ENCODE measurements at regions not wholly inside any gene's neighbourhood (a gene's known extent, or its start where the extent isn't known, plus 50 kb on each side); places are given as distances from the start of the nearest gene placed in this dataset.

DNA sequence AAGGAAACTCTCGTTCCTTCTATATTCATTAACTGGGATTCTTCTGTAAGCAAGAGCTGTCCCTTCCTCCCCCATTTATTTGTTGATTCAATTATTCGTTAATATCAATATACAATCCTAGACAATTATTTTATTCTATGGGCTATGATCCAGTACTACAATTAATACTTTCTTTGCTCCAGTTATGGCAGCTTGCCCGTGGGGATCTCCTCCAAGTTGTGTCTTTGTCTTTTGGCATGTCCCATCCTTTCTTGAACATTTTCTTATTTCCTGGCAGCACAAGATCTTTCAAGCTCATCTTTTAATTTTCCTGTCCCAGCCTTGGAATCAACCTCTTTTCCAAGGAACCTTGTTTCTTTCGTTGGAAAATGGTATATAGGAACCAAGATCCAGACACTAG, 249.3 kb downstream of the GAS1 start:
- no peak for TF ChIP-seq POLR2A (IDR thresholded peaks at IDR 0.05; ENCODE audit: low read depth)
- TF ChIP-seq, protein P1, sequence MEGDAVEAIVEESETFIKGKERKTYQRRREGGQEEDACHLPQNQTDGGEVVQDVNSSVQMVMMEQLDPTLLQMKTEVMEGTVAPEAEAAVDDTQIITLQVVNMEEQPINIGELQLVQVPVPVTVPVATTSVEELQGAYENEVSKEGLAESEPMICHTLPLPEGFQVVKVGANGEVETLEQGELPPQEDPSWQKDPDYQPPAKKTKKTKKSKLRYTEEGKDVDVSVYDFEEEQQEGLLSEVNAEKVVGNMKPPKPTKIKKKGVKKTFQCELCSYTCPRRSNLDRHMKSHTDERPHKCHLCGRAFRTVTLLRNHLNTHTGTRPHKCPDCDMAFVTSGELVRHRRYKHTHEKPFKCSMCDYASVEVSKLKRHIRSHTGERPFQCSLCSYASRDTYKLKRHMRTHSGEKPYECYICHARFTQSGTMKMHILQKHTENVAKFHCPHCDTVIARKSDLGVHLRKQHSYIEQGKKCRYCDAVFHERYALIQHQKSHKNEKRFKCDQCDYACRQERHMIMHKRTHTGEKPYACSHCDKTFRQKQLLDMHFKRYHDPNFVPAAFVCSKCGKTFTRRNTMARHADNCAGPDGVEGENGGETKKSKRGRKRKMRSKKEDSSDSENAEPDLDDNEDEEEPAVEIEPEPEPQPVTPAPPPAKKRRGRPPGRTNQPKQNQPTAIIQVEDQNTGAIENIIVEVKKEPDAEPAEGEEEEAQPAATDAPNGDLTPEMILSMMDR (IDR thresholded peaks at IDR 0.05): no peak

Measured in esophagus muscularis mucosa (tissue), 3 donors.